ENCODE measurements at regions not wholly inside any gene's neighbourhood (a gene's known extent, or its start where the extent isn't known, plus 50 kb on each side); places are given as distances from the start of the nearest gene placed in this dataset.

DNA sequence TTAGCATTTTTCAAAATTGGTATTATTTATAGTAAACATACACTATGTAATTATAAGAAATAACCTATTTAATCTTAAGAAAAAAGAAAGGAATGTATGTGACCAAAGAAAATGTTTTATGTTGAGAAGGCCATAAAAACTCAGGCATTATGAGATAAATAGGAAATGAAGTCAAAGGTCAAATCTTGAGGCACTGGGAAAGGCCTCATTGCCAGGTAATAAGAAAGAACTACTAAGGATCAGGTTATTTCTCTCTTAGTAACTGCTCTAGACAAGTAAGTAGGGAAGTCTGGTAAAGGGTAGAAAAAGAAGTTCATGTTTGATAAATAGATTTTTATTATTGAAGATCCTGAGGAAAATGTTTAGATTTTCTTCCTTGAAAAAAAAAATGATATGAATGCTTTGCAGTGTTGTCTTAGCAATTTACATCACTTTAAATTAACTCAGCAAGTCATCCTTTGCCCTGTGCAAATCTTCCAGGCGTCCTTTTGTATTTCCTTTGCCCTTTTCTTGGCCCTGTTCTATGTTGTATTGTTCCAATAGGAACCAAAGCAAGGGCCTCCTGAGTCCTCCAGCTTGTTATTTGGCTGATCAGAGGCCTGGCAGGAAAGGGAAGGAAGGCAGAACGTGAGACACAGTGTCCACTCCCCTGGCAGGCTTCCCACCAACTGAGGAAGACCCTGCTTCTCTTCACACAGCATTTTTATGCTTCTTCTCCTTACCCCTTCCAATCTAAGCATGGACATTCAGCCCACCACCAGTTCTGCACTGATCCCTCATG, 260.4 kb upstream of the MIR17HG start:
- no peak for DNase-seq (ENCODE audit: low read depth in 1 of 2, low spot score in 2 of 2)
- Histone ChIP-seq H3K9me3 (replicated peaks) (no peaks in the 10 kb centered on the region), H3K4me1 (replicated peaks) (no peaks in the 10 kb centered on the region), H3K27me3 (replicated peaks) (no peaks in the 10 kb centered on the region), H3K27ac (no peak overlapping the region), H3K4me3 (no peak overlapping the region), H3K36me3 (no peaks in the 10 kb centered on the region)

DNA sequence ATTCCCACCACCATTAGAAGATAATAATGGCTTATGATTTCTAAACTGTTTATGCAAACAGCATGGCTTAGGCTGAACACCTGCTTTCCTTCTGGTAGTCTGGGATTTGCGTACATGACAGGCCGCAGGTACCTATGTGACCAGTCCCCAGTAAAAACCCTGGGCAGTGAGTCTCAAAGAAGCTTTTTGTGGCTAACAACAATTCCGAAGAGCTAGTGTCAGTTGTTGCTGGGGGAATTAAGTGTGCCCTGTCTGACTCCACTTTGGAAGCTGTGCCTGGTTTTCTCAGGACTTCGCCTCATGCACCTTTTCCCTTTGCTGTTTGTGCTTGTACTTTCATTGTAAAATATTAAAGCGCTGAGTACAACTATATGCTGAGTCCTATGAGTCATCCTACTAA, 250.2 kb upstream of the MIR17HG start:
- no peaks in the 10 kb centered on the region for H3K36me3 ChIP-seq
- H3K4me1 ChIP-seq (replicated peaks) = no peaks in the 10 kb centered on the region
- no peak for DNase-seq (ENCODE audit: low read depth in 1 of 2, low spot score in 2 of 2)
- H3K4me3 ChIP-seq = no peak overlapping the region
- no peaks in the 10 kb centered on the region for H3K27me3 ChIP-seq (replicated peaks)
- H3K9me3 ChIP-seq (replicated peaks) = no peaks in the 10 kb centered on the region
- no peak overlapping the region for H3K27ac ChIP-seq

DNA sequence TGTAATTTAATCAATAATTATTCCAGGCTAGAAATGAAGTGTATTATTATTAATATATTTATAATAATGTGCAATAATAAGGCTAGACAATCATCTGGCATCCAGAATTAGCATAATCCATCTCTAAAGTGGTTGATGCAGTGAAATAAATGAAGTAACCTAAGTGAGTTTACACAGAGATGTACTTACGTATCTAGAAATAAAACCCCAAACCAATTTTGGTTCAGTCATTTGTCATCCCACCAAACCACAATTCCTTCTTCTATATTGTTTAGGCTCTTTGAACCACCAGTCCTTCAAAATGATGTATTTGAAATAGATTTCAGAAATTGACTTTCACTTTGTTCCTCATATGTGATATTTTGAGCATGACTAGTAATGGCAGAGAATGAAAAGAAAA, 247.6 kb upstream of the MIR17HG start:
- no peak for DNase-seq (ENCODE audit: low read depth in 1 of 2, low spot score in 2 of 2)
- Histone ChIP-seq H3K4me3 (no peak overlapping the region), H3K9me3 (replicated peaks) (no peaks in the 10 kb centered on the region), H3K27me3 (replicated peaks) (no peaks in the 10 kb centered on the region), H3K36me3 (no peaks in the 10 kb centered on the region), H3K4me1 (replicated peaks) (no peaks in the 10 kb centered on the region), H3K27ac (no peak overlapping the region)

DNA sequence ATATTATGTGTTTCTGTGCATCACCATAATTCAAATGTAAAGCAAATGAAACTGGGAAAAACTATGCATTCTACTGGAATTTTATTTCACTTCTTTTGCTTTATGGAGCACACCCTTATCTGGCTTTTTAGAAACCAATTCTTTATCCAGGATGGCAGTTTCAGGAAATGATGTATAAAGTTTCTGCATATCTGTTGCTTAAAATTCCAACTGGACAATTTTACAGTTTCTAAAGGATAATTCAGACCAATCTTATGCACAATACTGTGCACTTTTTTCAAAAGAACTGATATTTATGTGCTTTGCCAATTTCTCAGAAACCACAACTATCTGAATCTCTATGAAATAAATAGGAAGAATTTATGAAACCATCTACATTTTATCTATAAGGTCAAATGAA, 246.5 kb upstream of the MIR17HG start:
- H3K27ac ChIP-seq = no peak overlapping the region
- no peaks in the 10 kb centered on the region for H3K36me3 ChIP-seq
- H3K27me3 ChIP-seq (replicated peaks) = no peaks in the 10 kb centered on the region
- no peaks in the 10 kb centered on the region for H3K4me1 ChIP-seq (replicated peaks)
- no peaks in the 10 kb centered on the region for H3K9me3 ChIP-seq (replicated peaks)
- DNase-seq (ENCODE audit: low read depth in 1 of 2, low spot score in 2 of 2) = no peak
- H3K4me3 ChIP-seq = no peak overlapping the region

DNA sequence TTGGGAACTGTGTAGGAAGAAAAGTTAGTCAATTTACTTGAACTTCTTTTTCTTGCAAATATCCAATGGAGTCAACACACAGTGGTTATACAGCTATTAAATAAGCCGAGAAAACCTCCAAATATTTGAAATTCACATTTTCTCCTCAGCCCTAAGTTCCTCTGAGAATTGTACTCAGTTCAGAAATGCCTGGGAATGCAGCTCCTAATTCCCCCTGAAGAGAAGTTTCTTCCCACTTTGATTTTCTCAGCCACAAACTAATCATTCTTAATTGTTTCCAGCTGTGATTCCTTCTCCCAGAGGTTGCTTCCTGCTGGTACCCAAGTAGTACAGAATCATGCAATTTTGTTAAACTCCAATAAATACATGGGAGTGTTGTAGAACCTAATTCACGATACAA, 246.1 kb upstream of the MIR17HG start:
- DNase-seq (ENCODE audit: low read depth in 1 of 2, low spot score in 2 of 2) = no peak
- H3K9me3 ChIP-seq (replicated peaks) = no peaks in the 10 kb centered on the region
- no peaks in the 10 kb centered on the region for H3K36me3 ChIP-seq
- H3K4me1 ChIP-seq (replicated peaks) = no peaks in the 10 kb centered on the region
- no peaks in the 10 kb centered on the region for H3K27me3 ChIP-seq (replicated peaks)
- no peak overlapping the region for H3K4me3 ChIP-seq
- no peak overlapping the region for H3K27ac ChIP-seq

DNA sequence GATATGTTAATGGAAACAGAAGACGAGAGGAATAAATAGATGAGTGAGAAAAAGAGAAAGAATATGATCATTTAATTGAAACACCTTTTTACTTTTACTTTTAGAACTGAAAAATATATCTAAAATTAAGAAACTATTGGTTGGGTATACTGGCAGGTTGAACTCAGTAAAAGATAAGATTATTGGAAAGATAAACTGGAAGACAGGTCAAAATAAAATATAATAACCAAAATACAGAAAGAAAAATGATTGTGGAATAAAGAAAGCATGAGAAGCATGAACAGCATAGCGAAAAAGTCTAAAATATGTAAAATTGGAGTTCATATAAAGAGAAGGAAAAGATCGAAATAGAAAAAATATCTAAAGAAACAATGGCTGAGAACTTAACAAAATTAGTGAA, 242.2 kb upstream of the MIR17HG start:
- Histone ChIP-seq H3K27me3 (replicated peaks) (no peaks in the 10 kb centered on the region), H3K4me3 (no peak overlapping the region), H3K9me3 (replicated peaks) (no peaks in the 10 kb centered on the region), H3K4me1 (replicated peaks) (no peaks in the 10 kb centered on the region), H3K36me3 (no peaks in the 10 kb centered on the region), H3K27ac (no peak overlapping the region)
- DNase-seq (ENCODE audit: low read depth in 1 of 2, low spot score in 2 of 2) = no peak

DNA sequence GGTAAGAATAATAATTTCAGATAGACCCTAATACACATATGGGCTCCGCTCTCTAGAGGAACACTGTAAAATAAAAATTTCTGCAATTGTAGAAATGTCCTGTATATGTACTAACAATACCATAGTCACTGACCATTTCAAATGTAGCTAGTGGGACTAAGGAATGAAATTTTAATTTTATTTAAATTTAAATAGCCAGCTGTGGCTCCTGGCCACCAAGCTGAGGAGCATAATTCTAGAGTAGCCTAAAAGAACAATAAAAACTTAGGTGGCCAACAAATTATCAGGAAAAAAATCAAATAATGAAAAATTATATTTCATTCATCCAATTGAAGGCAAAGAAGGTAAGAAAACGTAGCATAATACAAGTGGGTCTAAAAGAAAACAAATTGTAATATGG, 240.9 kb upstream of the MIR17HG start:
- no peaks in the 10 kb centered on the region for H3K27me3 ChIP-seq (replicated peaks)
- H3K4me1 ChIP-seq (replicated peaks) = no peaks in the 10 kb centered on the region
- no peak overlapping the region for H3K27ac ChIP-seq
- H3K4me3 ChIP-seq = no peak overlapping the region
- DNase-seq (ENCODE audit: low read depth in 1 of 2, low spot score in 2 of 2) = no peak
- H3K9me3 ChIP-seq (replicated peaks) = no peaks in the 10 kb centered on the region
- H3K36me3 ChIP-seq = no peaks in the 10 kb centered on the region

DNA sequence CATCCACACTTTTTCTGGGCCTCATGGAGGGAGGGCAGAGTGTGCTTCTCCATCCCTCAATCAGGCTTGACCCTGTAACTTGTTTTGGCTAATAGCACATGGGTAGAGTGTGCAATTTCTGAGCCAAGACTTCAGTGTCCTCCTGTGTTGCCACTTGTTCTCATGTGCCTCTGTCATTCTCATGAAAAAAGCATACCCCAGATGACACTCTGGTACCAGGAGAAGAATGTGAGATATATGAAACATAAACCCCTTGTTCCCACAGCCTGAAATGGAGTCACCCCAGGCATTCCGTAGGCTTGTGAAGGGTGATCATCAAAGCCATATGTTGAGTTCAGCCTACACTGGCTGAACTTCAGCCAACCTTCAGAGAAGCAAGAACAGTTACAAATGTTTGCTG, 239.2 kb upstream of the MIR17HG start:
- Histone ChIP-seq H3K4me1 (replicated peaks) (no peaks in the 10 kb centered on the region), H3K27ac (no peak overlapping the region), H3K36me3 (no peaks in the 10 kb centered on the region), H3K9me3 (replicated peaks) (no peaks in the 10 kb centered on the region), H3K4me3 (no peak overlapping the region), H3K27me3 (replicated peaks) (no peaks in the 10 kb centered on the region)
- DNase-seq (ENCODE audit: low read depth in 1 of 2, low spot score in 2 of 2) = no peak

DNA sequence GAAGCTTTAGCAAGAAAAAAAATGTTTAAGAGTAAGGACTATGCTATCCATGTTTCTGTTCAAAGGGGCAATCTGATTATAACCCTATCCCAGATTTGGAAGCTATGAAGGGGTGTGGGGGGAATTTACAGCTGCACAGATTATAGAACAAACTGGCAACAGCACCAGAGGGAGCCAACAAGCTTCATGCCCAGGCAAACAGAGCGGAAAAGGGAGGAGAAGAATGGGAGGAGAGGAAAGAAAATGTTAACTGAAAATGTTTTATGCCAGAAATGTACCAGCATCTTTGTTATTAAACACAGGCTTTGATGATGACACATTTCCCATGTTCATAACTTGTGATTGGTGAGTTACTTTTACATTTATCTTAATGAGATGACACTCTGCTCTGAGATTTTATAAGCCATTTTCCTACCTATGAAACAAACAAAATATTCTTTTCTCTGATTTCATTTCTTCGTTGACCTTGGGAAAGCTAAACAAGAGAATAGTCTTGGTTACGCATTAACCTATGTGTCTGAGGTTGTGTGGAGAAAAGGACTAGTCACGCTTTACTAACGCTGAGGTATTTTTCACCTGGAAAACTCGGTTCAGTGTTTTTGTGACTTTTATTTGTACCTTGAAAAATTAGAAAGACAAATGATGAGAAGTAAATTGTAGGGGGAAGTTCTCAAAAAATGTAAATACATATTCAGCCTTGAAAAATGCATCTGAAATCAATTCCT, 235.8 kb upstream of the MIR17HG start:
- no peak for DNase-seq (ENCODE audit: low read depth in 1 of 2, low spot score in 2 of 2)
- Histone ChIP-seq H3K36me3 (no peaks in the 10 kb centered on the region), H3K27me3 (replicated peaks) (no peaks in the 10 kb centered on the region), H3K4me1 (replicated peaks) (no peaks in the 10 kb centered on the region), H3K27ac (no peak overlapping the region), H3K9me3 (replicated peaks) (no peaks in the 10 kb centered on the region), H3K4me3 (no peak overlapping the region)

DNA sequence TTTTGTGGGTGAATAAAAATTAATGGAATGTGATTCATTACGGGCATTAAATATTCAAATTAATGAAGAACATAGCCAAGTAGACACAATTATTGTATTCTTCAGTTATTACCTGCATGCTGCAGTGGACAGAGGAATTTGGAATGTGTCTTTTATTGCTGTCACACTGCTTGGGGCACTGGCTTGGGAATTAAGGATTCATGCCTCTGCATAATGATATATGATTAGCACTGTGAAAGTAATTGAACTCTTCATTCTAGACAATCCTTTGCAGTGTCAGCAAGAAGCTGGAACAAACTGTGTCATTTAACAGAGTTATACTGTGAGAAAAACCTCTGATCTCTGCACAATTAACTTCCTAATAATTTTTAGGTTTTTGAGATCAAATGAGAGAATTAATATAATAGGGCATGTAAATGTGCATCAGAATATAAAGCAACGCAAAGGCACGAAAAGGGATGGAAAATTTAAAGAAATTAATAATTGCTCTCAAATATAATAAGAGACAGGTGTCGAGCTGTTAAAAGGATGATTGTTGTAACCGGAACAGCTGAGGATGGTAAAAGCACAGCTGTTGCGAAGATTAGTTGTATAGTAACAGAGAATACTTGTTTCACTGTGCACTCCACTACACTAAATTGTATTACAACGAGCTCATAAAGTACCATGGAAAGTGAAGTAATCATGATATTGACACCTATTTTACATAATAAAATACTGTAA, 235.1 kb upstream of the MIR17HG start:
- Histone ChIP-seq H3K4me1 (replicated peaks) (no peaks in the 10 kb centered on the region), H3K27ac (no peak overlapping the region), H3K27me3 (replicated peaks) (no peaks in the 10 kb centered on the region), H3K36me3 (no peaks in the 10 kb centered on the region), H3K4me3 (no peak overlapping the region), H3K9me3 (replicated peaks) (no peaks in the 10 kb centered on the region)
- DNase-seq (ENCODE audit: low read depth in 1 of 2, low spot score in 2 of 2) = no peak

DNA sequence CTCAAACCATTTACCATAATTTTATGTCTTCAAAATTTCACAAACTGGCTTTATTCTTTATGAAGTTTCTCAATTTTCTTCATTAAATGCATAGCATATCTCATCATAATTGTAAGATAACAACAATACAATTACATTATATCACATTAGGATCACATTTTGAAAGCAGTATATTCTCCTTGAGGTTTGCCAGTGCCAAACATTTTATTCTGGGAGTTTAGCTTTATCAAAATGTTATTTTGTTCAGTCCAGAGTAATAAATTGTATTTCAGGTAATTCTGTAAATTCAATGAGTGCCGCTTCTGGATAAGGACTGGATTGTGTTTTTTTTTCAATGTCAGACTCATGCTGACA, 234.6 kb upstream of the MIR17HG start:
- no peaks in the 10 kb centered on the region for H3K27me3 ChIP-seq (replicated peaks)
- no peaks in the 10 kb centered on the region for H3K36me3 ChIP-seq
- H3K9me3 ChIP-seq (replicated peaks) = no peaks in the 10 kb centered on the region
- H3K4me3 ChIP-seq = no peak overlapping the region
- no peak for DNase-seq (ENCODE audit: low read depth in 1 of 2, low spot score in 2 of 2)
- no peak overlapping the region for H3K27ac ChIP-seq
- no peaks in the 10 kb centered on the region for H3K4me1 ChIP-seq (replicated peaks)

DNA sequence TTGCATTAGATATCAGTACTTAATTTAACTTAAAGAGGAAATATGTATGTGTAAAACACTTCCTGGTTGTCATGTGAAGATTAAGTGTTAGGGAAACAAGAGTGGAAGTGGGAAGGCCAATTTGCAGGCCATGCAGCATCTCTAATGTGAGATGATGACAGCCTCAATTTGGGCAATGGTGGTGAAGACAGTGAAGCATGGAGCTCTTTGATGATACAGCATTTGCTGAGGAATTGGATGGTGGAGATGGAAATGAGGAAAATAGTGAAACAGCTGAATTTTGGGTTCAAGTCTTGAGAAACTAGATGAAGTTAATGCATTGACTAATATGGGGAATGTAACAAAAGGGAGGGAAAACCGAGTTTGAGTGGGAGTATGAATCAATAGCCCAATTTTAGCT, 231.7 kb upstream of the MIR17HG start:
- no peaks in the 10 kb centered on the region for H3K36me3 ChIP-seq
- no peak overlapping the region for H3K27ac ChIP-seq
- no peaks in the 10 kb centered on the region for H3K27me3 ChIP-seq (replicated peaks)
- H3K4me3 ChIP-seq = no peak overlapping the region
- no peak for DNase-seq (ENCODE audit: low read depth in 1 of 2, low spot score in 2 of 2)
- no peaks in the 10 kb centered on the region for H3K9me3 ChIP-seq (replicated peaks)
- no peaks in the 10 kb centered on the region for H3K4me1 ChIP-seq (replicated peaks)

DNA sequence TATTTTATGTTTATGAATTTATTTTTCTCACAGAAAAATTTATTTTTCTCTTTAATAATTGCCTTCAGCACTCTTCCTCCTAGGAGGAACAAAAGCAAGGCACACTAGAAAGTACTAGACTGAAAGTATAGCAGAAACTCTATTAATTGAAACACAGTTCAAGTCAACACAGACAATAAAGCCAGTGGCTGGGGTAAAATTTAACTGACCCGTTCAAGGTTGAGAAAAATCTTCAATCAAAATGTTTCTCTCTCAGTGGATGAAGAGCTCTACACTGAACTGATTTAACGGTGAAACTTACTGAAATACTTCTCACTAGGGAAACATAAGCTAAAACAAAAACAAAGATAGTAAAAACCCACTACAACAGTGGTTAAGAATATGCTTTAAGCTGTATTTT, 230.1 kb upstream of the MIR17HG start:
- no peak for DNase-seq (ENCODE audit: low read depth in 1 of 2, low spot score in 2 of 2)
- H3K36me3 ChIP-seq = no peaks in the 10 kb centered on the region
- H3K4me3 ChIP-seq = no peak overlapping the region
- no peaks in the 10 kb centered on the region for H3K9me3 ChIP-seq (replicated peaks)
- no peak overlapping the region for H3K27ac ChIP-seq
- no peaks in the 10 kb centered on the region for H3K4me1 ChIP-seq (replicated peaks)
- no peaks in the 10 kb centered on the region for H3K27me3 ChIP-seq (replicated peaks)

DNA sequence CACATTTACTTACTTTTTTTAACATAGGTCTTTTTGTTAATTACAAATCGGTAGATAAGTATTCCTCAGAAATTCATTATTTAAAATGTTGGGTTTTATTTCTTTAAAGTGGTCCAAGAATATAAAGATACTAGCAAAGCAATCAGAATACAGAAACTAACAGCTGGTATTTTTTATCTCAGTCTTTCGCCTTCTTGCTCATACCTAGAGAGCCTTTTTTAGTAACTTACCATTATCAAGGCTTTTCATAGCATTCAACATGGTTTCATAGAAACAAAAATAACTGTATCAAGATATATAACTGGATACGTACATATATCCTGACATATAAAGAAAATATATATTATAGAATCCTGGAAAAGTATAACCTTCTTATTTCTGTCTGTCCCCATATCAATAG, 227.8 kb upstream of the MIR17HG start:
- no peaks in the 10 kb centered on the region for H3K4me1 ChIP-seq (replicated peaks)
- no peak for DNase-seq (ENCODE audit: low read depth in 1 of 2, low spot score in 2 of 2)

More for the DNA sequence above, 227.8 kb upstream of the MIR17HG start:
- Histone ChIP-seq H3K27me3 (replicated peaks) (no peaks in the 10 kb centered on the region), H3K36me3 (no peaks in the 10 kb centered on the region), H3K4me3 (no peak overlapping the region), H3K27ac (no peak overlapping the region), H3K9me3 (replicated peaks) (no peaks in the 10 kb centered on the region)
